Subcutaneous abdominal adipose tissue (tissue), 5 donors: ENCODE measurements at regions not wholly inside any gene's neighbourhood (a gene's known extent, or its start where the extent isn't known, plus 50 kb on each side); places are given as distances from the start of the nearest gene placed in this dataset.

ENCODE experiments used
- H3K27ac ChIP-seq: one replicate; pipeline ENCODE4 v1.7.0; 2013; ENCODE audit warnings: low read depth, mild to moderate bottlenecking, inconsistent platforms, low read length, moderate library complexity
- H3K27me3 ChIP-seq, 5 donors: one replicate each; pipeline ENCODE4 v1.7.0; 2013; ENCODE audit warnings: low read length in 5 of 5, inconsistent platforms in 1 of 5; ENCODE audit not compliant: control insufficient read depth in 5 of 5, insufficient read depth in 4 of 5
- H3K36me3 ChIP-seq, 5 donors: one replicate each; pipeline ENCODE4 v1.7.0; 2013; ENCODE audit warnings: low read length in 5 of 5; ENCODE audit not compliant: control insufficient read depth in 5 of 5, insufficient read depth in 5 of 5
- H3K4me1 ChIP-seq, 5 donors: one replicate each; pipeline ENCODE4 v1.7.0; 2013; ENCODE audit warnings: low read length in 5 of 5, mild to moderate bottlenecking in 3 of 5, moderate library complexity in 1 of 5; ENCODE audit not compliant: control insufficient read depth in 5 of 5, insufficient read depth in 5 of 5
- H3K4me3 ChIP-seq, 5 donors: one replicate each; pipeline ENCODE4 v1.7.0; 2013; ENCODE audit warnings: low read length in 5 of 5, low read depth in 1 of 5
- H3K9ac ChIP-seq, 5 donors: one replicate each; pipeline ENCODE4 v1.7.0; 2013; ENCODE audit warnings: low read length in 5 of 5, mild to moderate bottlenecking in 4 of 5, moderate library complexity in 3 of 5
- H3K9me3 ChIP-seq, 5 donors: one replicate each; pipeline ENCODE4 v1.7.0; 2013; ENCODE audit warnings: low read length in 5 of 5; ENCODE audit not compliant: control insufficient read depth in 5 of 5
- donor health status: healthy.
- donor health status: healthy.
- donor health status: healthy.
- donor health status: healthy.
- donor health status: healthy.

- Histone ChIP-seq H3K36me3 (no peaks in the 10 kb centered on the region), H3K9ac (no peak overlapping the region), H3K4me3 (no peak overlapping the region), H3K4me1 (peaks cover 3 to 13% (median 9%) of the 10 kb centered on the region in 5 donors), H3K27ac (no peak overlapping the region), H3K27me3 (peaks cover 0 to 3% (median 0%) of the 10 kb centered on the region in 5 donors), H3K9me3 (no peaks in the 10 kb centered on the region)
These were observed 87.7 kb upstream of the PRKCQ start for GRCh38 chr10:6667679-6668270.

DNA sequence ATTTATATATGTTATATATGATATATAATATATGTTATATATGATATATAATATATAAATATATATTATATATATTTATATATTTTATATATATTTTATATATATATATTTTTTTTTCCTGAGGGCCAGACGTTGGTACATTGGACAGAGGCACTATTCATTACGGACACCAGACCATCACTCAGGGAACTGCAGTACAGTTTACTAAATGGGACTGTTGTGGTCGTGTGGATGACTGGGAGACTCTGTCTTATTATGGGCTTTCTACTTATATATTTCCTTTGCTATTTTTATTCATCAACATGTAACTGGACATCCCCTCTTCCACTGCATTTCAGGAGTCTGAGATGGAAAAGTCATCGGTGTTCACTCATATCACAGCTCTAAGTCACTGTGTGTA is 87.1 kb upstream of the PRKCQ start:
- no peak overlapping the region for H3K27ac ChIP-seq
- H3K27me3 ChIP-seq: peaks cover 0 to 3% (median 0%) of the 10 kb centered on the region in 5 donors
- H3K4me3 ChIP-seq: no peak overlapping the region
- no peaks in the 10 kb centered on the region for H3K36me3 ChIP-seq
- H3K9me3 ChIP-seq: no peaks in the 10 kb centered on the region
- H3K4me1 ChIP-seq: peaks cover 3 to 8% (median 4%) of the 10 kb centered on the region in 5 donors
- H3K9ac ChIP-seq: no peak overlapping the region

GRCh38 chr10:6665847-6666246 is 85.8 kb upstream of the PRKCQ start:
- peaks cover 0 to 3% (median 0%) of the 10 kb centered on the region in 5 donors for H3K27me3 ChIP-seq
- H3K27ac ChIP-seq: no peak overlapping the region
- no peak overlapping the region for H3K9ac ChIP-seq
- no peaks in the 10 kb centered on the region for H3K36me3 ChIP-seq
- no peaks in the 10 kb centered on the region for H3K9me3 ChIP-seq
- H3K4me1 ChIP-seq: no peaks in the 10 kb centered on the region
- H3K4me3 ChIP-seq: no peak overlapping the region

DNA sequence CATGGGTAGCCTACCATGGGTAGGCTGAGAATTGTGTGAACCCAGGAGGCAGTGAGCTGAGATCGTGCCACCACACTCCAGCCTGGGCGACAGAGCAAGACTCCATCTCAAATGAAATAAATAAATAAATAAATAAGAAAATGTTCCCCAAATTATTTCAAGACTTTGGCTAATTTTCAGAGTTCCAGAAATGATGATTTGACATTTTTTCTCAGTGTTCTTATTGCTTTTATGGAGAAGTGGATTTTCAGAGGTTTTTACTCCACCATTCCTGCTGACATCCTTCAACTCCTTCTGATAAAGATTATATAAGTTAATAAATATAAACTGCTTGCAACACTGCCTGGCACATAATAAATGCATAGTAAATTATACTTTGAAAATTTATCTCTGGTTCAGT is 80.4 kb upstream of the PRKCQ start:
- no peak overlapping the region for H3K4me3 ChIP-seq
- H3K9me3 ChIP-seq: no peaks in the 10 kb centered on the region
- no peak overlapping the region for H3K9ac ChIP-seq
- no peaks in the 10 kb centered on the region for H3K36me3 ChIP-seq
- H3K4me1 ChIP-seq: no peaks in the 10 kb centered on the region
- no peak overlapping the region for H3K27ac ChIP-seq
- no peaks in the 10 kb centered on the region for H3K27me3 ChIP-seq

DNA sequence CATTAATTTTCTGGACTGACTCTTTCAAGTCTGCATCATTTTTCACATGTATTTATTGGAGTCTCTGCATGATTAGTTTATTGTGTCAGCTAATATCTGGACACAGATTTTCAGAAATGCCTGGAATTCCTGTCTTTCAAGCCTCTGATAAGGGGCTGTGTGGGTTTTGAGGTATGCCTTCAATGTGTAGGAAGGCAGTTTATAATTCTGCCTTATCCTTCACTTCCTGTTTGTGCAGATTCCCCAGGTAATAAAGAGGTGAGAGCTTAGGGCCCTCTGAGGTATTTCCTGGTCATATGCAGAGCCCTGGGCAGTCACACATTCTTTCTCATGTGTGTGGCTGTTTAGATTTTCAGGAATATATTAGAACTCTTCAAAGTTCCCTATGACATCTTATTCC is 79.4 kb upstream of the PRKCQ start:
- Histone ChIP-seq H3K27ac (no peak overlapping the region), H3K9me3 (no peaks in the 10 kb centered on the region), H3K4me1 (no peaks in the 10 kb centered on the region), H3K27me3 (no peaks in the 10 kb centered on the region), H3K9ac (no peak overlapping the region), H3K4me3 (no peak overlapping the region), H3K36me3 (no peaks in the 10 kb centered on the region)

- Histone ChIP-seq H3K4me1 (no peaks in the 10 kb centered on the region), H3K9me3 (no peaks in the 10 kb centered on the region), H3K27me3 (no peaks in the 10 kb centered on the region), H3K27ac (no peak overlapping the region), H3K36me3 (no peaks in the 10 kb centered on the region), H3K4me3 (no peak overlapping the region), H3K9ac (no peak overlapping the region)
These were observed 77.6 kb upstream of the PRKCQ start for GRCh38 chr10:6657669-6658068.

DNA sequence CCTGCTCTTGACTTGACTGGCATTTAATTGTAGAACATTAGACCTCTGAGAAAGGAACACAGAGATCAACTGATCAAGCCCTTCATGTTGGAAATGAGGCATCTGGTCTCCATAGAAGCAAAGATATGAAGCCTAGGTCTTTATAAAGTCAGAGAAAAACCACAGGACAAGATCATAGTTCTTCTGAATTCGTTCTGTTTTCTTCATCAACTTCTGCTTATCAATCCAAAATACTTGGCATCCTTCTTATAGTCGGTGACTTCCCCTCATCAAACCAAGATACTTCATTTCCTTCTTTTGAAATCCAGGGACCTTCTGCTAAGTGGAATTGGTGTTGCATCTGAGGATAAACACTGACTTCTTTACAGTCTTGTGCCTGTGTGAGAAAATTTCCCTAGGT is 77.1 kb upstream of the PRKCQ start:
- Histone ChIP-seq H3K9me3 (no peaks in the 10 kb centered on the region), H3K4me1 (no peaks in the 10 kb centered on the region), H3K36me3 (no peaks in the 10 kb centered on the region), H3K4me3 (no peak overlapping the region), H3K9ac (no peak overlapping the region), H3K27me3 (no peaks in the 10 kb centered on the region), H3K27ac (no peak overlapping the region)

DNA sequence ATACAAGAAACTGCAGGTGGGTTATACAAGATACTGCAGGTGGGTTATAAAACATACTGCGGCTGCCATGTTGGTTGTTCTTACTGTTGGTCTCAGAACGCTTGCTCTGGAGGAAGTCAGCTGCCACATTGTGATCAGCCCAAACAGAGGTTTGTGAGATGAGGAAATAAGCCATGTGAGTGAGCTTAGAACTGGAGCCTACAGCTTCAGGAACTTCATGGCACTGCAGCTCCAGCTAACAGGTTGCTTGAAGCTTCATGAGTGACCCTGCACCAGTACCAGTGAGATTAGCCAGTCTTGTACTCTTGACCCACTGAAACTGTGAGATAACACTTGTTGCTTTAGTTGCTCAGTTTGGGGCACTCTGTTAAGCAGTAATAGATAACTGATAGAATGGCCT is 74.5 kb upstream of the PRKCQ start:
- no peaks in the 10 kb centered on the region for H3K36me3 ChIP-seq
- no peaks in the 10 kb centered on the region for H3K9me3 ChIP-seq
- H3K27me3 ChIP-seq: no peaks in the 10 kb centered on the region
- no peak overlapping the region for H3K9ac ChIP-seq
- no peak overlapping the region for H3K27ac ChIP-seq
- no peaks in the 10 kb centered on the region for H3K4me1 ChIP-seq
- no peak overlapping the region for H3K4me3 ChIP-seq

GRCh38 chr10:6650586-6650985 is 70.5 kb upstream of the PRKCQ start:
- no peaks in the 10 kb centered on the region for H3K36me3 ChIP-seq
- H3K4me1 ChIP-seq: no peaks in the 10 kb centered on the region
- no peak overlapping the region for H3K27ac ChIP-seq
- H3K9ac ChIP-seq: no peak overlapping the region
- H3K9me3 ChIP-seq: no peaks in the 10 kb centered on the region
- peaks cover 0 to 6% (median 0%) of the 10 kb centered on the region in 5 donors for H3K27me3 ChIP-seq
- no peak overlapping the region for H3K4me3 ChIP-seq

GRCh38 chr10:6649903-6650302 is 69.8 kb upstream of the PRKCQ start:
- peaks cover 0 to 10% (median 0%) of the 10 kb centered on the region in 5 donors for H3K27me3 ChIP-seq

More at GRCh38 chr10:6649903-6650302, 69.8 kb upstream of the PRKCQ start:
- H3K9ac ChIP-seq: no peak overlapping the region
- H3K27ac ChIP-seq: no peak overlapping the region
- H3K4me1 ChIP-seq: no peaks in the 10 kb centered on the region
- H3K36me3 ChIP-seq: no peaks in the 10 kb centered on the region
- H3K4me3 ChIP-seq: no peak overlapping the region
- no peaks in the 10 kb centered on the region for H3K9me3 ChIP-seq
